SK-N-SH (cell line): ENCODE measurements at regions not wholly inside any gene's neighbourhood (a gene's known extent, or its start where the extent isn't known, plus 50 kb on each side); places are given as distances from the start of the nearest gene placed in this dataset.

ENCODE experiments used
- CTCF ChIA-PET: fragments of 300-600, 350-600 bp; formaldehyde crosslinking; extraction: SDS; loops from one replicate; lab custom pipeline; 2021; lab: Yijun Ruan, JAX
- POLR2A ChIA-PET: fragments of 350-600 bp; sonication (Branson Sonifier 250); formaldehyde crosslinking; extraction: SDS; loops from one replicate; lab custom pipeline; 2020; ENCODE audit warnings: antibody characterized with exemption, inconsistent platforms; lab: Yijun Ruan, JAX
- DNase-seq: peaks from one replicate; pipeline ENCODE4 v3.0.0; 2012
- H2AFZ ChIP-seq: fragments of 200-600 bp; sonication (generic); 2 replicates; pipeline ENCODE4 v1.8.1; 2016; ENCODE audit warnings: antibody characterized with exemption, mild to moderate bottlenecking, low read depth
- H3F3A ChIP-seq: fragments of 200-600 bp; sonication (generic); replicated peaks from 2 replicates; pipeline ENCODE3; 2016; ENCODE audit warnings: antibody characterized with exemption, mild to moderate bottlenecking; ENCODE audit not compliant: insufficient read depth
- H3K27ac ChIP-seq, 2 experiments: fragments of 200-500 bp in 1 of 2; fragments of 200-600 bp in 1 of 2; sonication (Bioruptor generic) in 1 of 2; sonication (generic), shearing (Covaris generic) in 1 of 2; 2 replicates each; pipeline versions ENCODE4 v1.5.1 to v1.6.1; 2014 to 2016; ENCODE audit warnings: low read depth in 2 of 2, inconsistent platforms in 1 of 2, low read length in 1 of 2, mild to moderate bottlenecking in 1 of 2, mixed read lengths in 1 of 2
- H3K27me3 ChIP-seq: fragments of 200-600 bp; sonication (generic), shearing (Covaris generic); 2 replicates; pipeline ENCODE4 v1.6.1; 2016; ENCODE audit warnings: mixed run types; ENCODE audit not compliant: insufficient read depth
- H3K36me3 ChIP-seq, 2 experiments: fragments of 200-500 bp in 1 of 2; fragments of 200-600 bp in 1 of 2; sonication (Bioruptor generic) in 1 of 2; sonication (generic) in 1 of 2; replicated peaks in 1 of 2; 2 replicates each; pipeline versions ENCODE3 to v1.5.1; 2014 to 2016; ENCODE audit warnings: low read length in 1 of 2, mild to moderate bottlenecking in 1 of 2; ENCODE audit not compliant: insufficient read depth in 2 of 2, control insufficient read depth in 1 of 2
- H3K4me1 ChIP-seq, 2 experiments: fragments of 200-500 bp in 1 of 2; fragments of 200-600 bp in 1 of 2; sonication (Bioruptor generic) in 1 of 2; sonication (generic), shearing (Covaris generic) in 1 of 2; 2 replicates each; pipeline versions ENCODE4 v1.5.1 to v1.6.1; 2014 to 2016; ENCODE audit warnings: low read depth in 1 of 2, low read length in 1 of 2, mixed run types in 1 of 2; ENCODE audit not compliant: insufficient read depth in 2 of 2, control insufficient read depth in 1 of 2
- H3K4me2 ChIP-seq: fragments of 200-600 bp; sonication (generic), shearing (Covaris generic); 2 replicates; pipeline ENCODE4 v1.6.1; 2017; ENCODE audit warnings: mixed run types
- H3K4me3 ChIP-seq, 2 experiments: fragments of 200-500 bp in 1 of 2; fragments of 200-600 bp in 1 of 2; sonication (Bioruptor generic) in 1 of 2; sonication (generic), shearing (Covaris generic) in 1 of 2; 2 replicates each; pipeline versions ENCODE4 v1.5.1 to v1.8.1; 2014 to 2016; ENCODE audit warnings: low read depth in 2 of 2, inconsistent platforms in 1 of 2, low read length in 1 of 2, mild to moderate bottlenecking in 1 of 2, mixed read lengths in 1 of 2, moderate library complexity in 1 of 2
- H3K79me2 ChIP-seq: fragments of 200-600 bp; sonication (generic); 2 replicates; pipeline ENCODE4 v1.8.1; 2017; ENCODE audit warnings: mild to moderate bottlenecking; ENCODE audit not compliant: insufficient read depth
- H3K9ac ChIP-seq: fragments of 200-600 bp; sonication (generic); 2 replicates; pipeline ENCODE4 v1.6.1; 2017; ENCODE audit warnings: mixed run types
- H3K9me2 ChIP-seq: fragments of 200-600 bp; sonication (generic); 2 replicates; pipeline ENCODE4 v1.6.1; 2017; ENCODE audit warnings: mixed run types
- H3K9me3 ChIP-seq: fragments of 200-600 bp; sonication (generic); 2 replicates; pipeline ENCODE4 v1.6.1; 2017; ENCODE audit warnings: mixed run types, mild to moderate bottlenecking, moderate library complexity
- H4K20me1 ChIP-seq: fragments of 200-600 bp; sonication (generic); 2 replicates; pipeline ENCODE4 v1.6.1; 2017; ENCODE audit warnings: mild to moderate bottlenecking, mixed run types; ENCODE audit not compliant: insufficient read depth
- ELF1 ChIP-seq: IDR thresholded peaks from 2 replicates; pipeline ENCODE4 v1.4.0; 2012
- GABPA ChIP-seq: IDR thresholded peaks from 2 replicates; pipeline ENCODE4 v1.4.0; 2012; ENCODE audit warnings: low read depth, mild to moderate bottlenecking
- GATA2 ChIP-seq: sonication (generic); formaldehyde crosslinking; IDR thresholded peaks from 2 replicates; pipeline ENCODE4 v1.5.0; 2020; ENCODE audit warnings: mild to moderate bottlenecking, missing genetic modification reagents
- MXI1 ChIP-seq: IDR thresholded peaks from 2 replicates; pipeline ENCODE4 v1.6.1; 2012; ENCODE audit warnings: mild to moderate bottlenecking, low read depth, low read length, improper control_type of control experiment
- POLR2AphosphoS5 ChIP-seq: IDR thresholded peaks from 2 replicates; pipeline ENCODE4 v1.6.1; 2012; ENCODE audit warnings: low read depth, low read length
- SIN3A ChIP-seq: IDR thresholded peaks from 2 replicates; pipeline ENCODE4 v1.6.1; 2012; ENCODE audit warnings: low read depth, mild to moderate bottlenecking, low read length, moderate library complexity, borderline replicate concordance
- TEAD4 ChIP-seq: IDR thresholded peaks from 2 replicates; pipeline ENCODE4 v1.4.0; 2012; ENCODE audit warnings: mild to moderate bottlenecking, borderline replicate concordance; ENCODE audit not compliant: insufficient read depth
- YY1 ChIP-seq: IDR thresholded peaks from 2 replicates; pipeline ENCODE4 v1.4.0; 2012; ENCODE audit warnings: low read depth, mild to moderate bottlenecking
- WGBS: methylation state at CpG from one replicate; pipeline ENCODE4 v1.1.6; 2017; ENCODE audit warnings: low lambda C conversion rate; 5-methylcytosine and 5-hydroxymethylcytosine counted together
- TF ChIP-seq, protein P1 (sequence below): IDR thresholded peaks from 2 replicates; pipeline ENCODE4 v1.4.0; 2012; ENCODE audit warnings: low read depth, borderline replicate concordance
- TF ChIP-seq, protein P2 (sequence below): fragments of 150-350 bp; IDR thresholded peaks from 2 replicates; pipeline ENCODE4 v1.6.1; 2016; ENCODE audit warnings: mild to moderate bottlenecking, low read depth, low read length

DNA sequence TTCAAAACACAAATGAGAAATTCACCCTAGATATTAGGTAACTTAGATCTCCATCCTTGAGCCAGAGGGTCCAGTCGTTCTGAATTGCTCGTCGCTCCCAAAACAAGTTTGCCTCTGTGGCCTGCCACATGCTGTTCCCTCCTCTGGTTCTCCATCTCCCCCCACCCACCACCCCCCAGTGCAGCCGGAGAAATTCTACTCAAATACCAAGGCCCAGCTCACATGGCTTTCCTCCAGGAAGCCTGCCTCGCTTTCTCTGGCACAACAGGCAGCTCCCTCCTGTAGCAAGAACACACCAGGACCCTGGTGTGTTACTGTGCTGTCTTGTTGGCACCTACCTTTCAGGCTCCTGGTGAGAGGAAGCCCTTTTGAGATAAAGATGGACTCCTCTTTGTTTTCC, 52.7 kb upstream of the C10orf90 start:
- no peak overlapping the region for H3K4me3 ChIP-seq
- H3K27ac ChIP-seq, result no peak overlapping the region
- TF ChIP-seq ELF1, result no peak
- no peak for TF ChIP-seq GABPA
- TF ChIP-seq GATA2 (CRISPR knock-in tag), result no peak
- no peaks in the 10 kb centered on the region for H3K9me3 ChIP-seq
- ChIA-PET CTCF (no interaction called here), POLR2A (no interaction called here)
- no peaks in the 10 kb centered on the region for H3K27me3 ChIP-seq
- no peak overlapping the region for H3K4me2 ChIP-seq
- H2AFZ ChIP-seq, result no peak overlapping the region
- no peaks in the 10 kb centered on the region for H3K36me3 ChIP-seq
- no peaks in the 10 kb centered on the region for H4K20me1 ChIP-seq
- H3K9me2 ChIP-seq, result no peaks in the 10 kb centered on the region
- WGBS, result 39% methylated on average over 5 of the region's 5 CpGs
- no peak overlapping the region for H3K9ac ChIP-seq
- no peaks in the 10 kb centered on the region for H3K79me2 ChIP-seq
- no peaks in the 10 kb centered on the region for H3K4me1 ChIP-seq
- DNase-seq, result no peak
- no peaks in the 10 kb centered on the region for H3F3A ChIP-seq

DNA sequence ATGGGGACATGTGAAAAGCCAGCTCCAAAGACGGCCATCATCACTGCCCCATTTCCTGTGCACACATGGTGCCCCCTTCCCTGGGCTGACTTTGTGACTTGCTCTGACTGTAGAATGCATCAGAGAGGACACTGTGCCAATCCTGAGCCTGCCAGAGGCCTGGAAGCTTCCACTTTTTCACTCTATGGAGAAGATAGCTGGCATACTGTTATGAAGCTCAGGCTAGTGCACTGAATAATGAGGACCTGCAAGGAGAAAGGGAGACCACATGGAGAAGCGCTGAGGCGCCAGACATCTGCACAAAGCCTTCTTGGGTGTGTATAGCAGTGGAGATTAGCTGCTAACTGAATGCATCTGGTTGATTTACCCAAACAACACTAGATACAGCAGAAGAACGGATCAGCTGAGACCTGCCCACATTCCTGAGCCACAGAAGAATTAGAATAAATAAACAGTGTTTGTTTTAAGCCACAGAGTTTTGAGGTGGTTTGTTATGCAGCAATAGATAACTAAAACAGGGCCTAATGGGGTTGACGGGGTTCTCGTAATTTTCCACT, 58.9 kb upstream of the C10orf90 start:
- no peak for TF ChIP-seq SIN3A
- no peak for TF ChIP-seq GATA2 (CRISPR knock-in tag)
- TF ChIP-seq ELF1, result no peak
- TF ChIP-seq MXI1, result no peak
- TF ChIP-seq TEAD4, result no peak
- TF ChIP-seq, protein P1, sequence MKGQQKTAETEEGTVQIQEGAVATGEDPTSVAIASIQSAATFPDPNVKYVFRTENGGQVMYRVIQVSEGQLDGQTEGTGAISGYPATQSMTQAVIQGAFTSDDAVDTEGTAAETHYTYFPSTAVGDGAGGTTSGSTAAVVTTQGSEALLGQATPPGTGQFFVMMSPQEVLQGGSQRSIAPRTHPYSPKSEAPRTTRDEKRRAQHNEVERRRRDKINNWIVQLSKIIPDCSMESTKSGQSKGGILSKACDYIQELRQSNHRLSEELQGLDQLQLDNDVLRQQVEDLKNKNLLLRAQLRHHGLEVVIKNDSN, result no peak
- no peak for TF ChIP-seq YY1
- TF ChIP-seq, protein P2, sequence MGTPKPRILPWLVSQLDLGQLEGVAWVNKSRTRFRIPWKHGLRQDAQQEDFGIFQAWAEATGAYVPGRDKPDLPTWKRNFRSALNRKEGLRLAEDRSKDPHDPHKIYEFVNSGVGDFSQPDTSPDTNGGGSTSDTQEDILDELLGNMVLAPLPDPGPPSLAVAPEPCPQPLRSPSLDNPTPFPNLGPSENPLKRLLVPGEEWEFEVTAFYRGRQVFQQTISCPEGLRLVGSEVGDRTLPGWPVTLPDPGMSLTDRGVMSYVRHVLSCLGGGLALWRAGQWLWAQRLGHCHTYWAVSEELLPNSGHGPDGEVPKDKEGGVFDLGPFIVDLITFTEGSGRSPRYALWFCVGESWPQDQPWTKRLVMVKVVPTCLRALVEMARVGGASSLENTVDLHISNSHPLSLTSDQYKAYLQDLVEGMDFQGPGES, result no peak
- no peak for TF ChIP-seq POLR2AphosphoS5
- ChIA-PET CTCF (interaction anchor here (2.8 kb wide), 1 partner anchor 20 kb away, joined by 9 read pairs; no protein-coding TSS in a partner anchor), POLR2A (no interaction called here)
- Histone ChIP-seq H4K20me1 (no peaks in the 10 kb centered on the region), H3K4me1 (no peaks in the 10 kb centered on the region), H3F3A (no peaks in the 10 kb centered on the region), H3K27ac (no peak overlapping the region), H3K9me2 (no peaks in the 10 kb centered on the region), H3K79me2 (no peaks in the 10 kb centered on the region), H3K36me3 (no peaks in the 10 kb centered on the region), H2AFZ (no peak overlapping the region), H3K9me3 (no peaks in the 10 kb centered on the region), H3K4me2 (no peak overlapping the region), H3K4me3 (no peak overlapping the region), H3K9ac (no peak overlapping the region), H3K27me3 (no peaks in the 10 kb centered on the region; the same call in 1 of the 2 replicates)
- DNase-seq, result no peak
- WGBS, result 31% methylated on average over 6 of the region's 6 CpGs
